GM18511 (cell line): ENCODE measurements at regions not wholly inside any gene's neighbourhood (a gene's known extent, or its start where the extent isn't known, plus 50 kb on each side); places are given as distances from the start of the nearest gene placed in this dataset.
"Not testable (repeated sequence)": the region's sequence is repeated elsewhere in the genome, so short reads cannot be mapped to it uniquely, and the experiment has no call there.

Source experiments
- ATAC-seq: cut with Tn5 transposase; IDR thresholded peaks from one replicate; pipeline ENCODE4 v1.9.1; 2021; ENCODE audit warnings: mild to moderate bottlenecking, moderate library complexity; ENCODE audit not compliant: unreplicated experiment

GRCh38 chr3:197459571-197459970, 96.2 kb downstream of the BDH1 start:
- ATAC-seq, result not testable (repeated sequence)

GRCh38 chr3:197458906-197459470, 96.8 kb downstream of the BDH1 start:
- ATAC-seq, result no peak

DNA sequence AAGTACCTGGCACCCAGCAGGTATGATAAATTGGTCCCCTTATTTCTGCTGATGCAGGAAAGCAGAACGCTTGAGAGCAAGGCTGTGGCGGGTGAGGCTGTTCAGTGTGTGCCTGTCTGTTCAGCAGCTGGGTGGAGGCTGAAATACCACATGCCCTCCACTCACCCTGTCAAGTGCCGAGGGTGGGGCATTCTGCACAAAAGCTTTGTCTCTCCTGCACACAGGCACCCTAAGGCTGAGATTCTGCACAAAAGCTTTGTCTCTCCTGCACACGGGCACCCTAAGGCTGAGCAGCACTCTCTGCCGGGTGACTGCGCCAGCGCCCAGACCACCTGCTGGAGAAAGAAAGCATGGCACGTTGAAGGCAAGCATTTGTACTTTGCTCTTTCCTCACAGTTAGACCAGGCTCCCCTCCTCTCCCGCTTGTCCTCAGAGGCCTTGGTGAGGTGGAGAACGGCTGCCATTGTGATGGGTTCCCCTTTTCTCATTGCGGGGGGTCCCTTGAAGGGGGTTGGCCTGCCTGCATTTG, 97.5 kb downstream of the BDH1 start:
- ATAC-seq, result no peak

- peak; percentile 73 for ATAC-seq
Measured at GRCh38 chr3:197456261-197457091, 99.3 kb downstream of the BDH1 start.

- not testable (repeated sequence) for ATAC-seq
Measured at GRCh38 chr3:197454841-197455240, 100.9 kb downstream of the BDH1 start.

GRCh38 chr3:197454014-197454413, 101.8 kb downstream of the BDH1 start:
- no peak for ATAC-seq

- ATAC-seq, result no peak
Measured at GRCh38 chr3:197450810-197451209, 105.0 kb downstream of the BDH1 start.

DNA sequence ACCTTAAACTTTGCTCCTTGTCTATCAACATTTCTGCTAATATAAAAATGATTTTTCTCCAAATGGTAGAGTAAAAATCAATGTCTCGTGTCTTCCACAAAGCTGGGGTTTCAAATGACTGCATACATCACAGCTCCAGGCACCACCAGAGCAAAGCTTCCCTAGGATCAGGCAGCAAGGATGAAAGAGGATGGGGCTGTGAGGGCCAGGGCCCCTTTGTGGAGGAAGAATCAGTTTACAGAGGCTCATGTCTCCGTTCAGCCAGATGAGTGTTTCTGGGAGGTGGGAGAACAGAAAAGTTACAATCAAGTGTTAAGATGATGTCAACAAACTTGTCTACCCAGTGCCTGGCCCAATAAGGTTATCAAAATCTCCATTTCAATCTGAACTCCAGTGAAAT, 105.5 kb downstream of the BDH1 start:
- ATAC-seq, result no peak

DNA sequence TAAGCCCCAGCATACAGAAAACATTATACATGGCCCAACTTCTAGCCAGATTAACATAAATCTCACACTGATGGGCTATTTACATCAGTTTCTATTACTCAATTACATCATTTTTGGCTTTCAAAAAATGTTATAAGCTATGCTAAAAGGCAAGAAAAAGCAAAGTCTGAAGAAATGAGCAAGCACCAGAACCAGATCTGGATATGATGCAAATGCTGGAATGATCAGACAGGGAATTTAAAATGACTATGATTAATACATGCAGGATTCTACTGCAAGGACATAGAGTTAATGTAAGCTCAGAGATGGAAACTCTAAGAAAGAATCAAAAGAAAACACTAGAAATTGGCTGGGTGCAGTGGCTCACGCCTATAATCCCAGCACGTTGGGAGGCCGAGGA, 106.6 kb downstream of the BDH1 start:
- ATAC-seq, result not testable (repeated sequence)

GRCh38 chr3:197447781-197448180, 108.0 kb downstream of the BDH1 start:
- not testable (repeated sequence) for ATAC-seq

DNA sequence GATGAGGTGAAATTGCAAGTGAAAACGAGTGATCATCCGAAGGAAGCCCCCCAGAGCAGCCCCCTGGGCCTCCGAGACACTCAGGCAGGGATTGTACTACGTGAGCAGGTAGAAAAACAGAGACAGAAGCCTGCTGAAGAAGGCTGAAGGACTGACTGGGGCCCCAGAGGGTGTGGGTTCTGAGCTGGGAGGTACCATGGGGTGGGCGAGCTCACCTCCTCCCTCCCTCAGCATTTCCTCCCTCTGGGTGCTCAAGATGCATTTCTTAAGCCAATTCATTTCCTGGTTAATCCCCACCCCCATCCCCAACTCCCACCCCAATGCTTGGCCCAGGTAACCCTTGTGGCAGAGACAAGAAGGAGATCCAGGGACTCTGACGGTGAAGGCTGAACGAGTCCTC, 108.7 kb downstream of the BDH1 start:
- ATAC-seq, result no peak

GRCh38 chr3:197446700-197447056, 109.1 kb downstream of the BDH1 start:
- no peak for ATAC-seq

- no peak for ATAC-seq
Measured at GRCh38 chr3:197445896-197446699, 109.7 kb downstream of the BDH1 start.

DNA sequence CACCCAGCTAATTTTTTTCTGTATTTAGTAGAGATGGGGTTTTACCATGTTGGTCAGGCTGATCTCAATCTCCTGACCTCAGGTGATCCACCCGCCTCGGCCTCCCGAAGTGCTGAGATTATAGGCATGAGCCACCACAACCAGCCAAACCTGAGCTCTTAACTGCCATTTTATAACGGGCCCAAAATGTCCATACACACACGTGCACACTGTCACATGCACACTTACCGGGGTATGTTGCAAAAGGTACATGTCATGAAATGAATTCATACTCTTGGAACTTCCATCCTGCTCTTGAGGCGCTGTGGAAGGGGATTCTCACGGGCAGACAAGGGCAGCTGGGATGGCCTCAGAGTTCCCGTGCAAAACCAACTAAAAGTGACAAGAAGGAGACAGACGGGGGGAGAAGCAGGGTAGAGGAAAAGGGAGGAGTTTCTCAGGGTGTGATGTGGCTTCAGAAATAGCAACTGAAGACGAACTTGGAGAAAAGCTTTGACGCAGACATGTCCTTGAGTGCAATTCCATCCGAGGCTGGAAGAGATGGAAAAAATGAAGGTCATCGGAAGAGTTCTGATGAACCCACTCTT, 110.9 kb downstream of the BDH1 start:
- no peak for ATAC-seq

DNA sequence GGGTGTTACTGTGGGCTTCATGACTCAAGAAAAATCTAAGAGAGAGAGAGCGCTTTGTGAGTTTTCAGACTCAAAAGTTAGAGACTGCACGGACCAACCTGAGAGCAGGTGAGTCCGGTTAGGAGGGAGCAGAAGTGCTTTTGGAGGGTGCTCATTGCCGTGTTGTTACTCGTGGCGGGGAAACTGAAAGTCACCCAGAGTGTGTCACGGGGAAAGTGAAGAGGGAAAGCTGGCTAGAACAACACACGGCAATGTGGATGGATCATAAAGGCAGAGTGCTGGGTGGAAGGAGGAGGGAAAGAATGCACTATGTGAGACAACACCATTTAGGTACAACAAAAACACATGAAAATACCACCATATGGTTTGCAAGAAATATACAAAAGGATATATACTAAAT, 112.3 kb downstream of the BDH1 start:
- ATAC-seq, result no peak

DNA sequence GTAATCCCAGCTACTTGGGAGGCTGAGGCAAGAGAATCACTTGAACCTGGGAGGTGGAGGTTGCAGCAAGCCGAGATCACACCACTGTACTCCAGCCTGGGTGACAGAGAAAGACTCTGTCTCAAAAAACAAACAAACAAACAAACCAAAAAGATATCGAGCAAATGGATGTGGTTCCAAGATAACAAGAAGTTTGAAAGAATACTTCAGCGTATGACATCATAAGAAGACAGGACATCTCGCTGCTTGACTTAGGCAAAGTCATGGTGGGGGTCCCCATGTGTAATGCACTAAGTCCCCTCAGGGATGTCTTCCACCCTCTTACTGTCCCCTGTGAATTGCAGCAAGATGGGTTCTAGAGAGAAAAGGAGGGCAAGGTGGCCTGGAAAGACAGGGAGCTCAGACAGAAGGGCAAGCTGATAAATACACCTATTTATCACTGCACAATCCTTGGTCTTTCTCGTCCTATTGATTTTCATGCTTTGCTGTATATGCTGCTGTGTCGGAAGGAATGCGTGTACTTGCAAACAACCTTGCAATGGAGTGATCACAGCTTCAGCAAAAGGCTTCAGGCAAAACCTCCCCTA, 115.0 kb downstream of the BDH1 start:
- no peak for ATAC-seq

DNA sequence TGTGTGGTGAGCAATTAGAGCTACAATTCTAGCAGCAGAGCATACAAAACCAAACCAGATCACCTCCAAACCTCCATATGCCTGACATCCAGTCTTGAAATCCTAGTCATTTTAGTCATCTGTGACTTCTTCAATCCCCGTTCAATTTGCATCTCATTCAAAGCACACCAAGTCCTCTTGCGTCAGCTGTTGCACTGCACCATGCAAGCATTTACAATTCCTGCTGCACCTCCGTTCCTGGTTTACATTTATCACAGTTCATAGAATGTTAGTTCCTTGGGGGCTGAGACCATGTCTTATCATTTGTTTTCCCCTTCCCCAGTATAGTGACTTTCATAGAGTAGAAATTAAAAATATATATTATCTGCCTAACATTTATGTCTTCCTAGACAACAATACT, 116.9 kb downstream of the BDH1 start:
- ATAC-seq, result no peak

GRCh38 chr3:197435426-197435825, 120.3 kb downstream of the BDH1 start:
- no peak for ATAC-seq

DNA sequence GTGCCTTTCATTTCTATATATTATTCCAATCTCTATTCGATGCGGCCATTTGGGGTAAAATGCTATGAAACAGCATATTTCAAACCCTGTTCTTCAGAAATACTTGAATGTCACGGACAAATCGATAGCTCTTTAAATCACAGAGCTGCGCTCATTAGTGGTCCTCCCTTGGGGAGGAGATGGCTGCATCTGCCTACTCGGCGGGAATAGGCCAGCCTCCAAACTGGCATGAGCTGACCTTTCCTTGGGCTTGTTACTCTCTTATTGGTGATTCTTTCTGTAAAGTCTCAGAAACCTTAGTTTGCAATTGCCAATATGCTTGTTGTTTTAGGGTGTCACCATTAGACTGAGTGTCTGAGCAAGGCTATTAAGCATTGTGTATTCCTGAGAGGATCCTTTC, 120.9 kb downstream of the BDH1 start:
- no peak for ATAC-seq

DNA sequence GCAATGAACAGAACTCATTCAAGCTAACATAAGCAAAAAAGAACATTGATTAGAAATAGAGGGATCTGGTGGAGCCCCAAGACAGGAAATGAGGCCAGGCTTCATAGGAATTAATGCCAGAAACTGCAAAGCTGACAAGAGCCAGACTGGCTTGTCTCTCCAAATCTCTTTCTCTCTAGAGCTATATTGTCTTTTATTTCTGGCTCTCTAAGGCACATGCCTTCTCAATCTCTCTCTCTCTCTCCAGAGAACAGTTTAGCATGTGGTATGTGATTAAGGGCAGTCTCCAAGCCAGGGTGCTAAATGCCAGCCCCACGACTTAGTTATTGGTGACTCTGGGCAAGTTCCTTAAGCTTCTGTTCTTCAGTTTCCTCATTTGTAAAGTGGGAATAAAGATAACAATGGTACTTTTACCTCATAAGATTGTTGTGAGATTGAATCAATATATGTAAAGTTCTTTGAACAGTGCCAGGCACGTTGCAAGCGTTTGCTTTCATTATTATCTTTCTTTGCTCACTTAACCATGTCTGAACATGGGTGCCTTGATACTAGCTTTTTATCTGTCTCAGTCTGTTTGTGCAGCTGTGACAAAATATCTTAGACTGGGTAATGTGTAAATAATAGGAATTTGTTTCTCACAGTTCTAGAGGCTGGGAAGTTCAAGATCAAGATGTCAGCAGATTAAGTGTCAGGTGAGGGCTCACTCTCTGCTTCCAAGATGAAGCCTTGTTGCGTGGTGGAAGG, 123.2 kb downstream of the BDH1 start:
- ATAC-seq, result no peak
